ENCODE measurements at regions not wholly inside any gene's neighbourhood (a gene's known extent, or its start where the extent isn't known, plus 50 kb on each side); places are given as distances from the start of the nearest gene placed in this dataset.
"Not testable (repeated sequence)": the region's sequence is repeated elsewhere in the genome, so short reads cannot be mapped to it uniquely, and the experiment has no call there.

- FAIRE-seq (no peak), DNase-seq (ENCODE audit: insufficient read length) (no peak)
Measured at GRCh38 chr12:46579474-46579873, 206.9 kb upstream of the SLC38A2 start.

GRCh38 chr12:46578190-46578982 lies 205.8 kb upstream of the SLC38A2 start:
- DNase-seq (ENCODE audit: insufficient read length) (no peak), FAIRE-seq (no peak)
- TF ChIP-seq POLR2A (IDR thresholded peaks at IDR 0.05; ENCODE audit: low read depth, low read length) (no peak), TAF1 (IDR thresholded peaks at IDR 0.05; ENCODE audit: borderline replicate concordance, low read depth, low read length) (no peak), POLR2AphosphoS5 (IDR thresholded peaks at IDR 0.05; ENCODE audit: low read depth, low read length) (no peak)

More at GRCh38 chr12:46579474-46579873, 206.9 kb upstream of the SLC38A2 start:
- no peak for TF ChIP-seq TAF1 (IDR thresholded peaks at IDR 0.05; ENCODE audit: borderline replicate concordance, low read depth, low read length)
- TF ChIP-seq POLR2A (IDR thresholded peaks at IDR 0.05; ENCODE audit: low read depth, low read length) = no peak
- no peak for TF ChIP-seq POLR2AphosphoS5 (IDR thresholded peaks at IDR 0.05; ENCODE audit: low read depth, low read length)

GRCh38 chr12:46577063-46577776 lies 204.6 kb upstream of the SLC38A2 start:
- no peak for DNase-seq (ENCODE audit: insufficient read length)
- TF ChIP-seq POLR2AphosphoS5 (IDR thresholded peaks at IDR 0.05; ENCODE audit: low read depth, low read length) (no peak), TAF1 (IDR thresholded peaks at IDR 0.05; ENCODE audit: borderline replicate concordance, low read depth, low read length) (no peak), POLR2A (IDR thresholded peaks at IDR 0.05; ENCODE audit: low read depth, low read length) (no peak)
- no peak for FAIRE-seq

GRCh38 chr12:46574847-46575246 lies 202.3 kb upstream of the SLC38A2 start:
- no peak for TF ChIP-seq POLR2AphosphoS5 (IDR thresholded peaks at IDR 0.05; ENCODE audit: low read depth, low read length)
- TF ChIP-seq TAF1 (IDR thresholded peaks at IDR 0.05; ENCODE audit: borderline replicate concordance, low read depth, low read length) = no peak
- TF ChIP-seq POLR2A (IDR thresholded peaks at IDR 0.05; ENCODE audit: low read depth, low read length) = no peak
- no peak for FAIRE-seq
- no peak for DNase-seq (ENCODE audit: insufficient read length)

GRCh38 chr12:46573347-46573658 lies 200.7 kb upstream of the SLC38A2 start:
- no peak for DNase-seq (ENCODE audit: insufficient read length)
- TF ChIP-seq TAF1 (IDR thresholded peaks at IDR 0.05; ENCODE audit: borderline replicate concordance, low read depth, low read length) = no peak
- TF ChIP-seq POLR2AphosphoS5 (IDR thresholded peaks at IDR 0.05; ENCODE audit: low read depth, low read length) = no peak
- TF ChIP-seq POLR2A (IDR thresholded peaks at IDR 0.05; ENCODE audit: low read depth, low read length) = no peak
- FAIRE-seq = no peak

- FAIRE-seq (no peak), DNase-seq (ENCODE audit: insufficient read length) (no peak)
- TF ChIP-seq POLR2AphosphoS5 (IDR thresholded peaks at IDR 0.05; ENCODE audit: low read depth, low read length) (no peak), POLR2A (IDR thresholded peaks at IDR 0.05; ENCODE audit: low read depth, low read length) (no peak)
Measured at GRCh38 chr12:46572644-46573346, 200.2 kb upstream of the SLC38A2 start.

- DNase-seq (ENCODE audit: insufficient read length) = no peak
- TF ChIP-seq POLR2AphosphoS5 (IDR thresholded peaks at IDR 0.05; ENCODE audit: low read depth, low read length) (no peak), TAF1 (IDR thresholded peaks at IDR 0.05; ENCODE audit: borderline replicate concordance, low read depth, low read length) (no peak), POLR2A (IDR thresholded peaks at IDR 0.05; ENCODE audit: low read depth, low read length) (no peak)
- FAIRE-seq = no peak
Measured at GRCh38 chr12:46571608-46572007, 199.0 kb upstream of the SLC38A2 start.

GRCh38 chr12:46569826-46570439 lies 197.4 kb upstream of the SLC38A2 start:
- FAIRE-seq = no peak
- TF ChIP-seq POLR2A (IDR thresholded peaks at IDR 0.05; ENCODE audit: low read depth, low read length) (no peak), POLR2AphosphoS5 (IDR thresholded peaks at IDR 0.05; ENCODE audit: low read depth, low read length) (no peak), TAF1 (IDR thresholded peaks at IDR 0.05; ENCODE audit: borderline replicate concordance, low read depth, low read length) (no peak)
- no peak for DNase-seq (ENCODE audit: insufficient read length)

- DNase-seq (ENCODE audit: insufficient read length) (no peak), FAIRE-seq (no peak)
- TF ChIP-seq POLR2AphosphoS5 (IDR thresholded peaks at IDR 0.05; ENCODE audit: low read depth, low read length) (no peak), TAF1 (IDR thresholded peaks at IDR 0.05; ENCODE audit: borderline replicate concordance, low read depth, low read length) (no peak), POLR2A (IDR thresholded peaks at IDR 0.05; ENCODE audit: low read depth, low read length) (no peak)
Measured at GRCh38 chr12:46567667-46568066, 195.1 kb upstream of the SLC38A2 start.

- no peak for DNase-seq (ENCODE audit: insufficient read length)
- FAIRE-seq = no peak
- TF ChIP-seq POLR2AphosphoS5 (IDR thresholded peaks at IDR 0.05; ENCODE audit: low read depth, low read length) = no peak
- TF ChIP-seq TAF1 (IDR thresholded peaks at IDR 0.05; ENCODE audit: borderline replicate concordance, low read depth, low read length) = no peak
Measured at GRCh38 chr12:46562625-46563225, 190.2 kb upstream of the SLC38A2 start.

GRCh38 chr12:46561769-46562624 lies 189.4 kb upstream of the SLC38A2 start:
- DNase-seq (ENCODE audit: insufficient read length) = not testable (repeated sequence)
- FAIRE-seq = peak; percentile 65

All from GM12892 (cell line).